KMS-11 (cell line): ENCODE measurements at regions not wholly inside any gene's neighbourhood (a gene's known extent, or its start where the extent isn't known, plus 50 kb on each side); places are given as distances from the start of the nearest gene placed in this dataset.

Experiments used
- H2AFZ ChIP-seq: fragments of 200-600 bp; sonication (generic); 2 replicates; pipeline ENCODE4 v1.6.1; 2016; ENCODE audit warnings: antibody characterized with exemption, mixed run types, low read depth
- H3K27ac ChIP-seq: fragments of 200-600 bp; sonication (generic); 2 replicates; pipeline ENCODE4 v1.6.1; 2016; ENCODE audit warnings: mild to moderate bottlenecking, mixed run types
- H3K27me3 ChIP-seq: fragments of 200-600 bp; sonication (generic); 2 replicates; pipeline ENCODE4 v1.6.1; 2017; ENCODE audit warnings: mild to moderate bottlenecking, low read depth, mixed run types, moderate library complexity; ENCODE audit not compliant: insufficient read depth
- H3K36me3 ChIP-seq: fragments of 200-600 bp; sonication (generic); 2 replicates; pipeline ENCODE4 v1.6.1; 2017; ENCODE audit warnings: mild to moderate bottlenecking, mixed run types; ENCODE audit not compliant: insufficient read depth
- H3K4me1 ChIP-seq: fragments of 200-600 bp; sonication (generic); 2 replicates; pipeline ENCODE4 v1.6.1; 2016; ENCODE audit warnings: mild to moderate bottlenecking, low read depth, mixed run types; ENCODE audit not compliant: poor library complexity, severe bottlenecking
- H3K4me2 ChIP-seq: fragments of 200-600 bp; sonication (generic); 2 replicates; pipeline ENCODE4 v1.7.0; 2016; ENCODE audit warnings: mild to moderate bottlenecking, mixed run types
- H3K4me3 ChIP-seq: fragments of 200-600 bp; sonication (generic); IDR thresholded peaks from 2 replicates; pipeline ENCODE4 v1.6.1; 2017; ENCODE audit warnings: low read depth, low read length, mixed read lengths; ENCODE audit not compliant: insufficient read depth
- H3K79me2 ChIP-seq: fragments of 200-600 bp; sonication (generic); 2 replicates; pipeline ENCODE4 v1.6.1; 2016; ENCODE audit warnings: low read depth, mixed run types; ENCODE audit not compliant: insufficient read depth
- H3K9ac ChIP-seq: fragments of 200-600 bp; sonication (generic); 2 replicates; pipeline ENCODE4 v1.6.1; 2016; ENCODE audit warnings: mild to moderate bottlenecking, mixed run types
- H4K20me1 ChIP-seq: fragments of 200-600 bp; sonication (generic); 2 replicates; pipeline ENCODE4 v1.6.1; 2016; ENCODE audit warnings: mild to moderate bottlenecking, mixed run types; ENCODE audit not compliant: insufficient read depth
- TF ChIP-seq, protein P1 (sequence below): fragments of 200-600 bp; sonication (generic); conservative IDR thresholded peaks from 2 replicates; pipeline ENCODE4 v1.6.1; 2017; ENCODE audit warnings: low read depth, mild to moderate bottlenecking, antibody characterized with exemption, low read length, moderate library complexity, mixed read lengths

DNA sequence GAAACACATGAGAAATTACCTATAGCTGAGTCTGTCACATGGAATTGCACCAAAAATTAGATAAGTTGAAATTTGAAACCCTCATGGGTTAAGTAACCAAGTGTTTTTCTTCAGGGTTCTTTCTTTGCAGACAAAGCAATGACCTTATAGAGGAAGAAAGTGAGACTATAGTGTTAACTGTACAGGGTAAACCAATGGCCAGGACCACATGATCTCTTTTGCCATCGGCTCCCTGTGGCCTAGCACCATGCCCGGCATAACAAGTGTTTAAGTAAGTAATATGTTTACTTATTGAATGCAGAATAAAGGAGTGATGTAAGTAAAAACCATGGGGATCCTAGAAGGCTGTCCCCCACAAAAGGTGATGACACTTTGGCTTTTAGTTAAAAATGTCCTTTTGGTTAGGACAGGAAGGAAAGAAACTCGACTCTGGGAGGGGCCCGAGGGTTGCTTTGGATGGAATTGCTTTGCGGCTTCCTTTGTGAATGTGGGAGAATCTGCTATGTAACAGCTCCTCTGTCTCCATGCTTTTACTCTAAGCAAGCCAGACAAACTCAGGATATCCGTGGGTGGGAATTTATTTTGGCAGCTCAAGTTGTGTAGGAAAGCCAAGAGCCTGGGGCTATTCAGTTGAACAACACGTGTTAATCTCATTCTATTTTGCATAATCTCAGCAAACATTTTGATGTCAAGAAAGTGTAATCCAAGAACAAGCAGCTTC lies 454.7 kb downstream of the INSC start:
- Histone ChIP-seq H3K27me3 (no peaks in the 10 kb centered on the region), H4K20me1 (no peaks in the 10 kb centered on the region), H3K36me3 (no peaks in the 10 kb centered on the region), H3K9ac (no peak overlapping the region), H2AFZ (no peak overlapping the region), H3K27ac (no peak overlapping the region), H3K4me3 (no peak overlapping the region), H3K79me2 (no peaks in the 10 kb centered on the region), H3K4me2 (no peak overlapping the region), H3K4me1 (no peaks in the 10 kb centered on the region)
- TF ChIP-seq, protein P1, sequence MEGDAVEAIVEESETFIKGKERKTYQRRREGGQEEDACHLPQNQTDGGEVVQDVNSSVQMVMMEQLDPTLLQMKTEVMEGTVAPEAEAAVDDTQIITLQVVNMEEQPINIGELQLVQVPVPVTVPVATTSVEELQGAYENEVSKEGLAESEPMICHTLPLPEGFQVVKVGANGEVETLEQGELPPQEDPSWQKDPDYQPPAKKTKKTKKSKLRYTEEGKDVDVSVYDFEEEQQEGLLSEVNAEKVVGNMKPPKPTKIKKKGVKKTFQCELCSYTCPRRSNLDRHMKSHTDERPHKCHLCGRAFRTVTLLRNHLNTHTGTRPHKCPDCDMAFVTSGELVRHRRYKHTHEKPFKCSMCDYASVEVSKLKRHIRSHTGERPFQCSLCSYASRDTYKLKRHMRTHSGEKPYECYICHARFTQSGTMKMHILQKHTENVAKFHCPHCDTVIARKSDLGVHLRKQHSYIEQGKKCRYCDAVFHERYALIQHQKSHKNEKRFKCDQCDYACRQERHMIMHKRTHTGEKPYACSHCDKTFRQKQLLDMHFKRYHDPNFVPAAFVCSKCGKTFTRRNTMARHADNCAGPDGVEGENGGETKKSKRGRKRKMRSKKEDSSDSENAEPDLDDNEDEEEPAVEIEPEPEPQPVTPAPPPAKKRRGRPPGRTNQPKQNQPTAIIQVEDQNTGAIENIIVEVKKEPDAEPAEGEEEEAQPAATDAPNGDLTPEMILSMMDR, result no peak

DNA sequence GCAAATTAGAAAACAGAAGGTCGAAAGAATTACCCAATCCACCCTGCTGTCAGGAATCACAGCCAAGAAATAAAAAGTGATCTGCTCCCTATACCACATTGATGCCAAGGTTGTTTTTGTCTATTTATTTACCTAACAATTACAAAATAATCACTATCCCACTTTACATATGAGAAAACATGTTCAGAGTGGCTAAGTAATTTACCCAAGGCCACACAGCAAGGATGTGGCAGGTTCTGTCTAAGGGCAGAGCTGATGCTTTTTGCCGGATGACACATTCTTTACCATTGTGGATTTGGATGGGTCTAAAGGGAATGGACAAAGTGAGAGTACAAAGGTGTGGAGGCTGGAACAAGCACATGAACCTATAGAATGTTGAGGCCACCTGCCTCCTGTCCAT lies 460.7 kb downstream of the INSC start:
- no peak overlapping the region for H3K9ac ChIP-seq
- no peaks in the 10 kb centered on the region for H3K79me2 ChIP-seq
- H2AFZ ChIP-seq, result no peak overlapping the region
- H4K20me1 ChIP-seq, result no peaks in the 10 kb centered on the region
- H3K27me3 ChIP-seq, result no peaks in the 10 kb centered on the region
- no peak overlapping the region for H3K27ac ChIP-seq
- H3K4me2 ChIP-seq, result no peak overlapping the region
- TF ChIP-seq, protein P1, result no peak
- H3K36me3 ChIP-seq, result no peaks in the 10 kb centered on the region
- H3K4me1 ChIP-seq, result no peaks in the 10 kb centered on the region
- no peak overlapping the region for H3K4me3 ChIP-seq

DNA sequence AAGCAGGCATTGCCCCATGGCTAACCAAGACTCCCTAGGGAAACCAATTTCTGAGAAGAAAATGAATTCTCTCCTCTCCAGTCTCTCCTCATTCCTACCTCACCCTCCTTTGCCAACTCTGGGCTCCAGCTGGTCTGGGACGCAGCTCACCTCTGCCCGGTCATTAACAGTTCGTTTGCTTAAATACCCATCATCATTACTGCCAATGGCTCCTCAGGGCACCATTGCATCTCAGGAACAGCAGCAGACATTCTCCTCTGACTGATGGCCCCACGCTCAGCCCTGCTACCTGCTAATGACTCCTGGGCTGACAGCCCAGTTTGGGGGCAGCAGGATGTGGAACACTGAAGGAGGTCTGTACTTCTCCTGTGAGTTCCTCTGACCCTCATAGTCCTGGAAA lies 462.0 kb downstream of the INSC start:
- Histone ChIP-seq H3K4me1 (no peaks in the 10 kb centered on the region), H3K36me3 (no peaks in the 10 kb centered on the region), H3K79me2 (no peaks in the 10 kb centered on the region), H3K27ac (no peak overlapping the region), H3K27me3 (no peaks in the 10 kb centered on the region), H2AFZ (no peak overlapping the region), H3K4me3 (no peak overlapping the region), H4K20me1 (no peaks in the 10 kb centered on the region), H3K9ac (no peak overlapping the region), H3K4me2 (no peak overlapping the region)
- TF ChIP-seq, protein P1, result no peak

DNA sequence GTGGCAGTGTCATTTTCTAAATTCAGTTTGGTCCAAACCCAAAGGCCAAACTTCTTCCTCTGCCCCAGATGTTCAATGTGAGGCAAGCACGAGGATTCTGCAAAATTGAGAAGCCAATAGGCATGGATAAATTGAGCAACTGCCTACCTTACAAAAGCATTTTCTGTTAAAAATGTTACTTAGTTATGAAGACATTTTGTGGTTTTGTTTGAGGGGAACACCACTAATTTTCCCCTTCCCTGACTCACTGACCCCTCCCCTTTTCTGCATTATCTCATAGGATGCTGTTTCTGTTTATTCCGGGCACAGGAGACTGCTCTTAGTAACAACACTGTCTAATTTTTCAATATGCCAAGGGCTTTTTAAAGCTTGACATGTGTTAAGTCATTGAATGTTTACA lies 462.8 kb downstream of the INSC start:
- Histone ChIP-seq H3K79me2 (no peaks in the 10 kb centered on the region), H3K27me3 (no peaks in the 10 kb centered on the region), H3K4me3 (no peak overlapping the region), H4K20me1 (no peaks in the 10 kb centered on the region), H3K4me1 (no peaks in the 10 kb centered on the region), H2AFZ (no peak overlapping the region), H3K4me2 (no peak overlapping the region), H3K36me3 (no peaks in the 10 kb centered on the region), H3K9ac (no peak overlapping the region), H3K27ac (no peak overlapping the region)
- TF ChIP-seq, protein P1, result no peak
